ENCODE measurements at regions not wholly inside any gene's neighbourhood (a gene's known extent, or its start where the extent isn't known, plus 50 kb on each side); places are given as distances from the start of the nearest gene placed in this dataset.

DNA sequence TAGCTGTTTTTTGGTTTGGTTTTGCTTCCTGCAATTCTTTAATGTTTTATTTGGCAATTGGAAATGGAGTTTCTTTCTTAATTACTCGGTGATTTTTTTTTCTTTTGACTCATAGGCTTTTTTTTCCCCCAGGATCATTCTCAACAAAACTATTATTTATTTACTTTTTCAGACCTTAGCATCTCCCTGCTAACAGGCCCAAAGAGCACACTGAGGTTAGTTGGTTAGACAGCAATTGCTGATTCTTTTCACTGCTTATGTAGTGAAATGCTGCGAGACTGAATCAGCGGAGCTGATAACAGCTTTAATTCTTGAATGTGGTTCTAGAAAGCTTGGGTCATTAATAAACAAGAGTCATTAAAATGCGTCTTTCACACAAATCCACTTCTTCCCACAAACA, 79.1 kb upstream of the ZFP64 start:
- 73 to 85% (median 81%) methylated on average over 4 of the region's 4 CpGs for WGBS, 5 donors
- no peak for TF ChIP-seq POLR2A (IDR thresholded peaks at IDR 0.05)
- TF ChIP-seq, protein P1, sequence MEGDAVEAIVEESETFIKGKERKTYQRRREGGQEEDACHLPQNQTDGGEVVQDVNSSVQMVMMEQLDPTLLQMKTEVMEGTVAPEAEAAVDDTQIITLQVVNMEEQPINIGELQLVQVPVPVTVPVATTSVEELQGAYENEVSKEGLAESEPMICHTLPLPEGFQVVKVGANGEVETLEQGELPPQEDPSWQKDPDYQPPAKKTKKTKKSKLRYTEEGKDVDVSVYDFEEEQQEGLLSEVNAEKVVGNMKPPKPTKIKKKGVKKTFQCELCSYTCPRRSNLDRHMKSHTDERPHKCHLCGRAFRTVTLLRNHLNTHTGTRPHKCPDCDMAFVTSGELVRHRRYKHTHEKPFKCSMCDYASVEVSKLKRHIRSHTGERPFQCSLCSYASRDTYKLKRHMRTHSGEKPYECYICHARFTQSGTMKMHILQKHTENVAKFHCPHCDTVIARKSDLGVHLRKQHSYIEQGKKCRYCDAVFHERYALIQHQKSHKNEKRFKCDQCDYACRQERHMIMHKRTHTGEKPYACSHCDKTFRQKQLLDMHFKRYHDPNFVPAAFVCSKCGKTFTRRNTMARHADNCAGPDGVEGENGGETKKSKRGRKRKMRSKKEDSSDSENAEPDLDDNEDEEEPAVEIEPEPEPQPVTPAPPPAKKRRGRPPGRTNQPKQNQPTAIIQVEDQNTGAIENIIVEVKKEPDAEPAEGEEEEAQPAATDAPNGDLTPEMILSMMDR (IDR thresholded peaks at IDR 0.05 in 8 of 11, conservative IDR thresholded peaks at IDR 0.05 in 3 of 11) = no peak
- TF ChIP-seq POLR2AphosphoS5 (IDR thresholded peaks at IDR 0.05) = no peak
- Histone ChIP-seq H3K4me1 (no peaks in the 10 kb centered on the region), H3K4me3 (no peak overlapping the region), H3K36me3 (no peaks in the 10 kb centered on the region), H3K9me3 (no peaks in the 10 kb centered on the region), H3K27ac (no peak overlapping the region), H3K27me3 (replicated peaks in 1 of 7) (no peaks in the 10 kb centered on the region)
- intact Hi-C loops (cut with DNase I; ENCODE audit: low total_unique reads) = no loop called here
- DNase-seq = no peak

DNA sequence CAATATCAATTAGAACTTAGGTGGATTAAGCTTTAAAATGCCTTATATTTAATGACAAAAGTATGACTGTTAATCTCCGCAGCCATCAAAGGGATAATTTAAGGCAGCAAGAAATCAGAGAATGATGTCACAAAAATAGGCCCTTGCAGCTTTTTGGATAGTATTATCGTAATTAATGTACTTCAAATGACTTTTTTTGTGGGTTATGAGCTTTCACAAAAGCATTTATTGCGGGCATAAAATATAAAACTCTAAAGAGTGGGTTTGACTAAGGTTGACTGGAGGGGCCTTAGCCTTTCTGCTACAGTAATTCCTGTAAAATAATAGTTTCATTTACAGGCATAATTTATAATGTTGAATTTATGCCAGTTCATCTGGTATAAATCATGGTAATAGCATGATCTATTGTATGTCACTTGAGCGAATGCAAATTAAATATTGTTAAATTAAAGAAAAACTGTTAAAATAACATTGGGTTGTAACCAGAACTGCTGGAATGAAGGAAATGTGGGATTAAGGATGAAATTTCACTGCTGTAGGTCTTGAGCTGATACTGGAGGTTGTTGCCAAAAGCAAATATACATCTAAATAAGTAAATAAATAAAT, 78.5 kb upstream of the ZFP64 start:
- Histone ChIP-seq H3K4me1 (no peaks in the 10 kb centered on the region), H3K9me3 (no peaks in the 10 kb centered on the region), H3K27ac (no peak overlapping the region), H3K27me3 (replicated peaks in 1 of 7) (peaks cover 0 to 3% (median 0%) of the 10 kb centered on the region in 7 donors), H3K36me3 (no peaks in the 10 kb centered on the region), H3K4me3 (no peak overlapping the region)
- TF ChIP-seq, protein P1 (IDR thresholded peaks at IDR 0.05 in 8 of 11, conservative IDR thresholded peaks at IDR 0.05 in 3 of 11) = no peak
- TF ChIP-seq POLR2A (IDR thresholded peaks at IDR 0.05) (no peak), POLR2AphosphoS5 (IDR thresholded peaks at IDR 0.05) (no peak)
- DNase-seq = no peak
- WGBS, 5 donors = 81 to 89% (median 86%) methylated on average over 4 of the region's 4 CpGs
- intact Hi-C loops (cut with DNase I; ENCODE audit: low total_unique reads) = no loop called here

DNA sequence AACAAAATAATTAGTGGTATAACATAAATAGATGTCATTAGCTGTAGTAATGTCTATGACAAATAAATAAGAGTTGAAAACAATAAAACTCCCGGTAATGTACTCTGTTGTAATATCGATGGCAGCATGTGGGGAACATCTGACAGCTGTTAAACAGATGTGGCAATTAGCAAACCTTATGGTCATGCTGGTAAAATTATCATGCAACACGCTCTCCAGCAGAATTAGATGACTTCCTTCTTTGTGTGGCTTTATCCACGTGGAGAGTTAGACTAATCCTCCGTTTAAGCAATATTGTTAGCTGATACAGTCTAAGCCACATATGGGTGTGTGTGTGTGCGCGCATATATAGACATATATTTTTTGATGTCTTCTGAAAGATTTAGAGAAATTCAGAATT, 77.7 kb upstream of the ZFP64 start:
- Histone ChIP-seq H3K9me3 (no peaks in the 10 kb centered on the region), H3K4me3 (no peak overlapping the region), H3K4me1 (no peaks in the 10 kb centered on the region), H3K27me3 (replicated peaks in 1 of 7) (peaks cover 0 to 11% (median 0%) of the 10 kb centered on the region in 7 donors), H3K27ac (no peak overlapping the region), H3K36me3 (no peaks in the 10 kb centered on the region)
- TF ChIP-seq POLR2A (IDR thresholded peaks at IDR 0.05) = no peak
- TF ChIP-seq, protein P1 (IDR thresholded peaks at IDR 0.05 in 8 of 11, conservative IDR thresholded peaks at IDR 0.05 in 3 of 11) = no peak
- intact Hi-C loops (cut with DNase I; ENCODE audit: low total_unique reads) = no loop called here
- WGBS, 5 donors = 36 to 55% (median 45%) methylated on average over 7 of the region's 7 CpGs
- DNase-seq = no peak

DNA sequence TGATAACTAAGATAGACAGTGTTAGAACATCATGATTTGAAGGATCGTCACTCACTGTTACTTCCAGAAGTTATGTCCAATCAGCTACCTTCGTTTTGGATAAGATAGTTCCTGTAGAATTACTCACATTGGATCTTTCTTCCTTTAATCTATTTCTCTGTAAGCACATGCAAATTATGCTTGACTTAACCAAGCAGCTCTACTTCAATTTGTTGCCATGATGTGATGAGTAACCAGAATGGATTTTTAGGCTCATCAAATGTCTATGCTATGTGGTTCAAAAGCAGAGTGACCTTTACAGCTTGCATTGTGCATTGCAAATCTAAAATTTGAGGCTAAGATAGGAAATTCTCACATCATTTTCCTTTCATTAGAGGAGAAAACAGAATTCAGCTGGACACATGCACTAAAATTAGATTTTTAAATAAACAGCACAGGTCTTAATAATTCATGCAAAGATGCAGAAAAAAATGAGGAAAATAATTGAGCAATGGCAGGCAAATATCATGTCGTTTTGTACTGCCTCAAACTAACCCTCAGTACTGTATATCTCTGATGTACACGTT, 76.7 kb upstream of the ZFP64 start:
- 67 to 79% (median 70%) methylated on average over 4 of the region's 4 CpGs for WGBS, 5 donors
- no peak overlapping the region for H3K4me3 ChIP-seq
- intact Hi-C loops (cut with DNase I; ENCODE audit: low total_unique reads) = no loop called here
- DNase-seq = no peak
- no peaks in the 10 kb centered on the region for H3K36me3 ChIP-seq
- H3K27ac ChIP-seq = no peak overlapping the region
- H3K4me1 ChIP-seq = no peaks in the 10 kb centered on the region
- TF ChIP-seq POLR2A (IDR thresholded peaks at IDR 0.05) = no peak
- TF ChIP-seq POLR2AphosphoS5 (IDR thresholded peaks at IDR 0.05) = no peak
- TF ChIP-seq, protein P1 (IDR thresholded peaks at IDR 0.05 in 8 of 11, conservative IDR thresholded peaks at IDR 0.05 in 3 of 11) = no peak
- peaks cover 0 to 13% (median 0%) of the 10 kb centered on the region in 7 donors for H3K27me3 ChIP-seq (replicated peaks in 1 of 7)
- no peaks in the 10 kb centered on the region for H3K9me3 ChIP-seq

Data from spleen (tissue), 11 donors.